ENCODE measurements at regions not wholly inside any gene's neighbourhood (a gene's known extent, or its start where the extent isn't known, plus 50 kb on each side); places are given as distances from the start of the nearest gene placed in this dataset.

- no peak for TF ChIP-seq STAT1 (IDR thresholded peaks at IDR 0.05; ENCODE audit: unreplicated experiment)
- no peak for TF ChIP-seq EZH2phosphoT487 (IDR thresholded peaks at IDR 0.05; ENCODE audit: unreplicated experiment)
- no peak for TF ChIP-seq ETS1 (IDR thresholded peaks at IDR 0.05)
These were observed 600.1 kb downstream of the IRS1 start (continued) for GRCh38 chr2:226199555-226199954.

- no peak for TF ChIP-seq ZNF114 (CRISPR knock-in tag; IDR thresholded peaks at IDR 0.05)
- TF ChIP-seq NANOG (IDR thresholded peaks at IDR 0.05; ENCODE audit: borderline replicate concordance), result no peak
- no peak for TF ChIP-seq JUNB (IDR thresholded peaks at IDR 0.05; ENCODE audit: unreplicated experiment)
- no peaks in the 10 kb centered on the region for H3F3A ChIP-seq (replicated peaks; ENCODE audit: low read depth)
- H3K9me2 ChIP-seq (ENCODE audit: insufficient read depth), result peaks cover 9% of the 10 kb centered on the region
- no peaks in the 10 kb centered on the region for H3K9me3 Mint-ChIP-seq
- no peaks in the 10 kb centered on the region for H3K27me3 ChIP-seq (ENCODE audit: insufficient read depth)
- H3K4me1 Mint-ChIP-seq, result no peaks in the 10 kb centered on the region
- H2AFZ ChIP-seq, result peak overlapping the region; percentile 45; the same call in 1 of the 2 replicates
- DNase-seq (ENCODE audit: low spot score), result no peak
- ATAC-seq, result no peak
- no peaks in the 10 kb centered on the region for H3K36me3 Mint-ChIP-seq (ENCODE audit: low read depth)
- H3K27ac ChIP-seq (ENCODE audit: low read depth), result no peak overlapping the region
- H3K36me3 ChIP-seq (ENCODE audit: insufficient read depth), result no peaks in the 10 kb centered on the region
- no peaks in the 10 kb centered on the region for H3K27me3 Mint-ChIP-seq (ENCODE audit: insufficient read depth, low read depth, poor library complexity)
- H3K4me2 ChIP-seq, result no peak overlapping the region
- no peak overlapping the region for H3K4me3 ChIP-seq
- no peaks in the 10 kb centered on the region for H3K79me2 ChIP-seq (replicated peaks; ENCODE audit: insufficient read depth)
- no peak overlapping the region for H3K27ac Mint-ChIP-seq
- H3K4me3 Mint-ChIP-seq, result no peak overlapping the region
- H3K4me1 ChIP-seq (ENCODE audit: insufficient read depth), result no peaks in the 10 kb centered on the region
- no peaks in the 10 kb centered on the region for H4K20me1 ChIP-seq (replicated peaks; ENCODE audit: insufficient read depth)
These were observed 600.7 kb downstream of the IRS1 start for GRCh38 chr2:226198956-226199355.

GRCh38 chr2:226190479-226191252, 609.0 kb downstream of the IRS1 start:
- H3K4me2 ChIP-seq, result no peak overlapping the region
- no peaks in the 10 kb centered on the region for H4K20me1 ChIP-seq (replicated peaks; ENCODE audit: insufficient read depth)
- Mint-ChIP-seq H3K27me3 (ENCODE audit: insufficient read depth, low read depth, poor library complexity) (no peaks in the 10 kb centered on the region), H3K27ac (no peak overlapping the region), H3K4me3 (no peak overlapping the region), H3K4me1 (peaks cover 2% of the 10 kb centered on the region; the same call in 2 of the 3 replicates), H3K9me3 (no peaks in the 10 kb centered on the region), H3K36me3 (ENCODE audit: low read depth) (no peaks in the 10 kb centered on the region)
- peaks cover 4% of the 10 kb centered on the region; the same call in 1 of the 2 replicates for H3K4me1 ChIP-seq (ENCODE audit: insufficient read depth)
- no peak overlapping the region for H3K4me3 ChIP-seq
- no peaks in the 10 kb centered on the region for H3K79me2 ChIP-seq (replicated peaks; ENCODE audit: insufficient read depth)
- DNase-seq (ENCODE audit: low spot score) (no peak), ATAC-seq (no peak)
- H3K36me3 ChIP-seq (ENCODE audit: insufficient read depth), result no peaks in the 10 kb centered on the region
- no peak overlapping the region for H2AFZ ChIP-seq
- peaks cover 7% of the 10 kb centered on the region for H3K9me2 ChIP-seq (ENCODE audit: insufficient read depth)
- H3K27ac ChIP-seq (ENCODE audit: low read depth), result no peak overlapping the region
- no peaks in the 10 kb centered on the region for H3K27me3 ChIP-seq (ENCODE audit: insufficient read depth)
- no peaks in the 10 kb centered on the region for H3F3A ChIP-seq (replicated peaks; ENCODE audit: low read depth)
- TF ChIP-seq CTCF (conservative IDR thresholded peaks at IDR 0.05; ENCODE audit: low read depth in 2 of 2) (no peak), CREB1 (CRISPR knock-in tag; IDR thresholded peaks at IDR 0.05; ENCODE audit: low read depth) (no peak), EZH2 (IDR thresholded peaks at IDR 0.05; ENCODE audit: low read depth, unreplicated experiment) (no peak), POLR2AphosphoS5 (IDR thresholded peaks at IDR 0.05; ENCODE audit: low read depth) (no peak), ZNF462 (CRISPR knock-in tag; IDR thresholded peaks at IDR 0.05) (no peak)
